ENCODE measurements at regions not wholly inside any gene's neighbourhood (a gene's known extent, or its start where the extent isn't known, plus 50 kb on each side); places are given as distances from the start of the nearest gene placed in this dataset.

DNA sequence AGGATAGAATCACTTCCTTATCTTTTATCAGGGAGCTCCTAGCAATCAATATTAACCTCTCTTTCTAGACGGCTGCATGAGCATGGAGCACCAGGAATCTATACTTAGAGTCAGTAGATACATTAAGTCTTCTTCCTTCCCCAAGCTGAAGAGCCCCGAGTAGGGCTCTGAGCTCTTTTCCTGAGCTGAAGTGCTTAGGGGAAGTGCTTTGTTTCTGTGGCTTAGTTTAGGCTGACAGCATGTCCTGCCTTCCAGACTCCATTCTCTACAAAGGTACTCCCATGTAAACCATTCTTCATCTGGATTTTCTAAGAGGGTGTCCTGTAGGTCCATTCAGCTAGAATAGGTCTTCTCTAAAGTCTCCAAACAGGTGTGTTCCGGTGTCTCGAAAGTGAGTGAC lies 127.5 kb upstream of the AFF2 start:
- no peak for DNase-seq

GRCh38 chrX:148376342-148376741 lies 124.1 kb upstream of the AFF2 start:
- no peak for DNase-seq

DNA sequence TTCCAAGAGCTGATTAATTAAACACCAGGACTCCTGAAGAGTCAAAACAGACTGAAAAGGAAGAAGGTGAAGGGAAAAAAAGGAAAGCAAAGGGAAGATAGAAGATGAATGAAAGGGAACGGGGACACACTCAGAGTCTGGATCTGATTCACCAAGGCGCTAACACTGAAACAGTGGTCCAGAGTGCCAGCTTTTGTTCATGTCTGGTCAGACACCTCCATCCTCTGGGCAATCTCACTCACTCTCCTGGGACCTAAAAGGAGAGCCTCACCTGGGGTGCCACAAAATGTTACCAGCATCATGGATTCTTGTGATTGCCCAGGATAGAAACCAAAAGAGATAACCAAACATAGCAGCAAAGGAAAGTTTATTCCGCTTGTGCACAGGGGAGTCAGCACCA lies 120.3 kb upstream of the AFF2 start:
- no peak for DNase-seq

DNA sequence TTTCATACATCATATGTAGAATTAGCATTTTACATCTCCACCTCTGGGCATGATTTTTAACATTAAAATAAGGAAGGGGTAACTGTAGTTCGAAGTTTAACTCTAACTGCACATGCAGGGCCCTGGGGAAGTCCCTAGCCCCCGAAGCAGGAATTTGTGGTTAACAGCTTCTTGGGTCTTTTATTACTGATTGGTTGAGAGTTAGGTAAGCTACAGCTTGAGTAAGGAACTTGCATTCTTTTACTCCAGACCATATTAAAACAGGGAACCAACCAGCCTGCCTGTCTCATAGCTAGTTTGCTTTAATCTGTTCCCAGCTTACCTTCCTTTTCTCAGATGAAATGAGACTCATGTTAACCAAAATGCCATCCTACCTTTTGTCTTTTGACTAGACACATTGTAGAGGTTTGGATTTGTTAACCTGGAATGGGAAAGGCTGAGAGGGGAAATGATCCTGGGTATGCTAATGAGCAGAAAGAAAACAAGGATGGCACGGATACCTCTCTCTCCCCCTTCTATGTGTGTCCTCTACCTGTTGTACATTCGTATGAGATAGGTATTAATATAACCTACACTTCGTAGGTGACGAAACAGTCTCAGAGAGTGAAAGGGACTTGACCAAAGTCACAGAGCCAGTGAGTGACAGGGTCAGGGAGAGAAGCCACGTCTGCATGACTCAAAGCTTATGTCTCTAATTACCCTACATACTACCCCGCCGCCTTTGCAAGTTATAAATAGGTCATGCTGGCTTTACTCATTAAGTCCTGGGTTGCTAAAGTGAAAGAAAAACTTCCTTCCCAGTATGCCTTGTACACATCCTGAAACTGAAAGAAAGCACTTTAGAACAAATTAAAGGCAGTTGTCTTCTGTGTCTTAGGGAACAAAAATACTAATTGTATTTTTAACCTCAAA lies 119.5 kb upstream of the AFF2 start:
- DNase-seq: no peak

GRCh38 chrX:148381603-148382002 lies 118.8 kb upstream of the AFF2 start:
- no peak for DNase-seq

GRCh38 chrX:148382983-148383382 lies 117.4 kb upstream of the AFF2 start:
- no peak for DNase-seq

- no peak for DNase-seq
These were observed 114.9 kb upstream of the AFF2 start for GRCh38 chrX:148385471-148385870.

DNA sequence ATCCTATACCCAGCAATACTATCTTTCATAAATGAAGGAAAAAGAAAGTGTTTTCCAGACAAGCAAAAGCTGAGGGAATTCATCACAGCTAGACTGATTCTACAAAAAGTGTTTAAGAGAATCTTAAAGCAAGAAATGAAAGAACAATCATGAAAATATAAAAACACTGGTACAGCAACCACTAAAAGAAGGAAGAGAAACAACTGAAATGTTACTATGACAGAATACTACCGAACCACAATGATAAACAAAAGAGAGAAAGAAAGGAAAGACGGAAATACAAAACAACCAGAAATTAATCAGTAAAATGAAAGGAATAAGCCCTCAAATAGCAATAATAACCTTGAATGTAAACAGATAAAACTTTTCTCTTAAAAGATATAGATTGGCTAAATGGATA lies 110.8 kb upstream of the AFF2 start:
- DNase-seq: no peak

DNA sequence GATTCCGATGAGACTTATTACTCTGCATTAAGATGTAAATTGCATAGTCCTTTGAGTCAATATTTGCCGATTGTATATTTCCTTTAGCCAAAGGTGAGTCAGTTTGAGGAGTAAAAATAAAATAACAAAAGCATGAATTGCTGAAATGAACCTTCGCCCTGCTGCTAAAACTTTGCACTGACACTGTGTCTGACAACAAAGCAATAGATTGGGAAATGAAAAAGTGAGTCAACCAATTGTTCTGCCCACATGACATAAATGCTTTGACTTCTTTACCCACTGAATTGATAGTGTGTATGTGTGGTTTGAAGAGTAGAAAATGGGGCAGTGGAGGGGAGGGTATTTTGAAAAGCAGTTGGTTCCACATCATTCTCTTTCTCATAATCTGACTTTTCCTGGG lies 88.4 kb upstream of the AFF2 start:
- DNase-seq: no peak

DNA sequence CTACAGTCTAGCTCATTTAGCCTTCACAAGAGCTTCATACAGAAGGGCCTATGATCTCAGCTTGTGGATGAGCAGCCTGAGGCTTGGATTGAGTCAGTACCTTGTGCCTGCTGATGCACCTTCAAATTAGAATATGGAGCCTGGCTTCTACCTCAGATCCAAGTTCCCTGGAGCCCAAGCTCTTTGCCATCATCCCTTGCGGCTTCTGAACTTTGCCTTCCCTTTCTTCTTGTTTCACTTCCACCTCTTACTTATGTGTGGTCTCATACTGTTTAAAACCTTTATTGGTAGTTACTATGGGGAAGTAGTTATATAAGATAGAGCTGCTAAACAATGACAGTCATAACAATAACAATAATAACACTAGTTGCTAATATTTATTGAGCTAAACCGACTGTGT lies 84.3 kb upstream of the AFF2 start:
- no peak for DNase-seq

DNA sequence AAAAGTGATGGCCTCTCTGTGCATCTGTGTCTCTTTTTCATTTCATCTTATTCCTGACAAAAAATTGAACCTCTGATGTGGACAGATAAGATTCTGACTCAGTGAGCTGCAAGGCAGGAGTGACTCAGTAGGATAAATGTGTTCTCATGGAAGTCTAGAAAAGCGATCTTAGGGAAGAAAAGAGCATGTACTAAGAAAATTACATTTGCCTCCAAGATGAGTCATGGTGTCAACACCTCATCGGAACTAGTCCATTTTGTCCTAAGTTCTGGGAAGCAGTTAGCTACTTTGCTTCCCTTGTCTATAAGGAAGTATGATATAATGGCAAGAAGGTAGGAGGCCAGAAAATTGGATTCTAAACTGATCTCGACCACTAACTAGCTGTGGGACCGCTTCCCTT lies 83.5 kb upstream of the AFF2 start:
- no peak for DNase-seq

GRCh38 chrX:148417934-148418333 lies 82.5 kb upstream of the AFF2 start:
- DNase-seq: no peak

- no peak for DNase-seq
These were observed 77.9 kb upstream of the AFF2 start for GRCh38 chrX:148422526-148422925.

- DNase-seq: no peak
These were observed 75.8 kb upstream of the AFF2 start for GRCh38 chrX:148424570-148424969.

DNA sequence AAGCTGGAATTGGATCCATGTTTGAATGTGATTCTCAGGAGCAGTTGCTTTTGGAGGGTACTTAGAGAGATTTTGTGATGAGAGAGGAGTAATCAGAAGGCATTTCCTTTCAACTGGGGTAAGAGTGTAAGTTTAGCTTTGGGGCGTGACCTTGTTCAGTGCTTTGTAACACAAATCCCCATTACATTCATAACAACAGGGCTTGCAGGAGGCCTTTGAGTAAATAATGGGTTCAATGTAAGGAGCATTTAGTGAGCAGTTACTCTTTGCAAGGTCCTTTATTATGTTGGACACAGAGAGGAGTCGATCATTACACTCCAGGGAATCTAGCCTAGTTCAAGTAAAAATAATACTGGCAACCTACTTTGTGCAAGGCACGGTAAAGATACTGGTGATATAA lies 74.0 kb upstream of the AFF2 start:
- no peak for DNase-seq

GRCh38 chrX:148441387-148441786 lies 59.0 kb upstream of the AFF2 start:
- no peak for DNase-seq

DNA sequence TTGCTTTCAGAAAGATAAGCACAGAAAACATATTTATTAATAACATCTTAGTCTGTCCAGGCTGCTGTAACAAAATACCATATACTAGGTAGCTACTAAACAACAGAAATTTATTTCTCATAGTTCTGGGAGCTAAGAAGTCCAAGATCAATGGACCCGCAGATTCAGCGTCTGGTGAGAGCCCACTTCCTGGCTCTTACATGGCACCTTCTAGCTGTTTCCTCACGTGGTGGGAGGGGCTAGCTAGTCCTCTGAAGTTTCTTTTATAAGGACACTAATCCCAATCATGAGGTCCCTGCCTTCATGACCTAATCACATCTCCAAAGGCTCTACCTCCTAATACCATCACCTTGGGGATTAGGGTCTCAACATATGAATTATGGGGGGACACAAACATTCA lies 57.2 kb upstream of the AFF2 start:
- no peak for DNase-seq

GRCh38 chrX:148448686-148449085 lies 51.7 kb upstream of the AFF2 start:
- DNase-seq: no peak

Data from NCI-H2171 (cell line).